ENCODE measurements at regions not wholly inside any gene's neighbourhood (a gene's known extent, or its start where the extent isn't known, plus 50 kb on each side); places are given as distances from the start of the nearest gene placed in this dataset.

GRCh38 chr4:114223580-114223979, 244.1 kb upstream of the ARSJ start:
- TF ChIP-seq, protein P1, sequence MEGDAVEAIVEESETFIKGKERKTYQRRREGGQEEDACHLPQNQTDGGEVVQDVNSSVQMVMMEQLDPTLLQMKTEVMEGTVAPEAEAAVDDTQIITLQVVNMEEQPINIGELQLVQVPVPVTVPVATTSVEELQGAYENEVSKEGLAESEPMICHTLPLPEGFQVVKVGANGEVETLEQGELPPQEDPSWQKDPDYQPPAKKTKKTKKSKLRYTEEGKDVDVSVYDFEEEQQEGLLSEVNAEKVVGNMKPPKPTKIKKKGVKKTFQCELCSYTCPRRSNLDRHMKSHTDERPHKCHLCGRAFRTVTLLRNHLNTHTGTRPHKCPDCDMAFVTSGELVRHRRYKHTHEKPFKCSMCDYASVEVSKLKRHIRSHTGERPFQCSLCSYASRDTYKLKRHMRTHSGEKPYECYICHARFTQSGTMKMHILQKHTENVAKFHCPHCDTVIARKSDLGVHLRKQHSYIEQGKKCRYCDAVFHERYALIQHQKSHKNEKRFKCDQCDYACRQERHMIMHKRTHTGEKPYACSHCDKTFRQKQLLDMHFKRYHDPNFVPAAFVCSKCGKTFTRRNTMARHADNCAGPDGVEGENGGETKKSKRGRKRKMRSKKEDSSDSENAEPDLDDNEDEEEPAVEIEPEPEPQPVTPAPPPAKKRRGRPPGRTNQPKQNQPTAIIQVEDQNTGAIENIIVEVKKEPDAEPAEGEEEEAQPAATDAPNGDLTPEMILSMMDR (IDR thresholded peaks at IDR 0.05; ENCODE audit: control insufficient read depth, insufficient read depth, low read depth, low read length, missing control alignments), result no peak
- DNase-seq (ENCODE audit: low read depth), result no peak
- no peak overlapping the region for H3K4me3 ChIP-seq (ENCODE audit: control insufficient read depth, low read depth, low read length)

DNA sequence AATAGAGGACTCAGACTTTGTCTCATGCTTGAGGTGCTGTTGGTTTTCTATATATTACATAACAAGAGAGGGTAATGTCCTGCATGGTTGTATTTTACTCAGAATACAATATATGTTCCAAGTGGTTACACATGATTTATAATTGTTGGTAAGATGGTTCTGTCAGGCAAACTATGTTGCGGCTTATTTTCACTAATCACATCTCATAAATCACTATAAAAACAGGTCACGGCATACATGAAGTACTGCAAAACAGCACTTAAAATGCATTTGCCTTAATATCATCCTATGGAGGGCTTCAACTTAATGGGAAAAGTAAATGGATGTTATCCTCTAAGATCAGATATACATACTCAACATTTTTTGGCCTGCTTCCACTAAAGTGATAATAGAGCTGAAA, 246.0 kb upstream of the ARSJ start:
- no peak overlapping the region for H3K4me3 ChIP-seq (ENCODE audit: control insufficient read depth, low read depth, low read length)
- no peak for DNase-seq (ENCODE audit: low read depth)
- TF ChIP-seq, protein P1 (IDR thresholded peaks at IDR 0.05; ENCODE audit: control insufficient read depth, insufficient read depth, low read depth, low read length, missing control alignments), result no peak

DNA sequence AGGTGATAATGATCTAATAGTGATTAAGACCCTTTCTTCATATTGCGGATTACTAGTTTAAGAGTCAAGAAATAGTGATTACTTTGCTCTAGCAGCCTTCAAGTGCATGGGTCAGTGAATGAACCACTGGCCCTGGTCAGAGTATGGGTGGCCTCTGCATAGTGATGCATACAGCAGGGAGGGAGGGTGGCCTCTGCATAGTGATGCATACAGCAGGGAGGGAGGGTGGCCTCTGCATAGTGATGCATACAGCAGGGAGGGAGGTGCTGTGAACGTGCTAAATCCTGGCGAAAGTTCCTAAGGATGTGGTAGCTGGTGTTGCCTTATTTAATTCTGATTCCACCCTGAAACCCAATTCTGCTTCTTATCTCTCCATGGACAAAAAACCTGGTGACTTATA, 246.7 kb upstream of the ARSJ start:
- TF ChIP-seq, protein P1 (IDR thresholded peaks at IDR 0.05; ENCODE audit: control insufficient read depth, insufficient read depth, low read depth, low read length, missing control alignments), result no peak
- DNase-seq (ENCODE audit: low read depth), result no peak
- H3K4me3 ChIP-seq (ENCODE audit: control insufficient read depth, low read depth, low read length), result no peak overlapping the region

- H3K4me3 ChIP-seq (ENCODE audit: control insufficient read depth, low read depth, low read length), result no peak overlapping the region
- no peak for DNase-seq (ENCODE audit: low read depth)
- TF ChIP-seq, protein P1 (IDR thresholded peaks at IDR 0.05; ENCODE audit: control insufficient read depth, insufficient read depth, low read depth, low read length, missing control alignments), result no peak
Observed at GRCh38 chr4:114226968-114227760, 247.7 kb upstream of the ARSJ start.

DNA sequence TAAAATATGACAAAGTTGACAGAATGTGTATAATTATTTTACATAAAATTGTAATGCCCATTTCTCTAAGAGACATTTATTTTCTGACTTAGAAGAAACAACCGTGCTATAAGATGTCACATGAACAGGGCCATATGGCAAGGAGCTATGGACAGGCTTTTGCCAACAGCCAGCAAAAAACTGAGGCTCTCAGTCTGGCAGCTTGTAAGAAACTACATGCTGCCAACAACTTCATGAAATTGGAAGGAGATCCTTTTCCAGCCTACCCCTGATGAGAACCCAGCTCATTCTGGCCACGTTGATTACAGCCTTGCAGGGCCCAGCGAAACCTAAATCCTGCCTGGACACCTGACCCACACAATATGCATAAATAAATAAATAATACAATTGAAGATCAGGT, 250.3 kb upstream of the ARSJ start:
- TF ChIP-seq, protein P1 (IDR thresholded peaks at IDR 0.05; ENCODE audit: control insufficient read depth, insufficient read depth, low read depth, low read length, missing control alignments), result no peak
- no peak for DNase-seq (ENCODE audit: low read depth)
- H3K4me3 ChIP-seq (ENCODE audit: control insufficient read depth, low read depth, low read length), result no peak overlapping the region

- DNase-seq (ENCODE audit: low read depth), result no peak
- TF ChIP-seq, protein P1 (IDR thresholded peaks at IDR 0.05; ENCODE audit: control insufficient read depth, insufficient read depth, low read depth, low read length, missing control alignments), result no peak
- H3K4me3 ChIP-seq (ENCODE audit: control insufficient read depth, low read depth, low read length), result no peak overlapping the region
Observed at GRCh38 chr4:114236171-114236769, 256.8 kb upstream of the ARSJ start.

Data from AG09309 (cell line).